ENCODE measurements at regions not wholly inside any gene's neighbourhood (a gene's known extent, or its start where the extent isn't known, plus 50 kb on each side); places are given as distances from the start of the nearest gene placed in this dataset.

DNA sequence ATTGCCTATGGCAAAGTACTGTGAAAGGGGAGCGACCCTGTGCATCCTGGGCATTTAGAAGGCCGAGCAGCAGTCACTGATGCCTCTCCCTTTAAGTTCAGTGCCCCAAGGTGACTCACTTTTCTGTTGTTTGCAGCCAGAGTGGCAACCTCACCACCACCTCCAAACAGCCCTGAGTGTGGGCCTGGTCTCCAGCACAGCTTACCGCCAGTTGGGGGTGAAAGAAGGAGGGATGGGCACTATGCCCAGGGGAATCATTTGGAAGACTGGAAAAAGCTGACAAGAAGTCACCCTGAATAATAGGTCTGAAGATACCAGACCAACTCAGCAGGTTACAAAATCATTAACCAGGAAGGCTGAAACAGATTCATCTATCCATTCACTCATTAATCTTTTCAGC is 571.8 kb downstream of the EPHB1 start:
- no peaks in the 10 kb centered on the region for H3K9me3 Mint-ChIP-seq
- no peaks in the 10 kb centered on the region for H3K36me3 Mint-ChIP-seq (ENCODE audit: insufficient read depth)
- no peak overlapping the region for H3K4me3 Mint-ChIP-seq
- no peaks in the 10 kb centered on the region for H3K27me3 Mint-ChIP-seq (ENCODE audit: low read depth)
- DNase-seq (no peak), ATAC-seq (no peak)
- no peaks in the 10 kb centered on the region for H3K4me1 Mint-ChIP-seq (ENCODE audit: low read depth)

DNA sequence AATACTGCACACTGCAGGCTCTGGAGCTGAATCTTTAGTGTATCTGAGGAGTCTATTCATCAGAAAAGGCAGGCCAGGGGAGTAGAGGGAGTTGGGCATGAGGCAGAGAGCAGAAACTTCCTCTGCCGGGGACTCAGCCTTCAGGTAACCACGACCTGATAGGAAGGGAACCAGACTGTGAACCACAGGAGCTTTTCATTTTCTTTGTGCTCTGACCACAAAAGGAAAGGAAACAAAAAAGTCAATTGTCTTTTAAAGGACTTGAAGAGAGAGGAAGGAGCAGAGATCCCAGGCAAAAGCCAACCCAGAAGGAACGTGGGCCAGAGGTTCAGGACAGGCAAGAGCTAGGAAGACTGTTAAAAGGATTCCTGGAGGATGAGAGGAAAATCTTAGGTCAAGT is 573.3 kb downstream of the EPHB1 start:
- Mint-ChIP-seq H3K4me3 (no peak overlapping the region), H3K36me3 (ENCODE audit: insufficient read depth) (no peaks in the 10 kb centered on the region), H3K4me1 (ENCODE audit: low read depth) (no peaks in the 10 kb centered on the region), H3K27me3 (ENCODE audit: low read depth) (no peaks in the 10 kb centered on the region), H3K9me3 (no peaks in the 10 kb centered on the region)
- DNase-seq (no peak), ATAC-seq (no peak)

DNA sequence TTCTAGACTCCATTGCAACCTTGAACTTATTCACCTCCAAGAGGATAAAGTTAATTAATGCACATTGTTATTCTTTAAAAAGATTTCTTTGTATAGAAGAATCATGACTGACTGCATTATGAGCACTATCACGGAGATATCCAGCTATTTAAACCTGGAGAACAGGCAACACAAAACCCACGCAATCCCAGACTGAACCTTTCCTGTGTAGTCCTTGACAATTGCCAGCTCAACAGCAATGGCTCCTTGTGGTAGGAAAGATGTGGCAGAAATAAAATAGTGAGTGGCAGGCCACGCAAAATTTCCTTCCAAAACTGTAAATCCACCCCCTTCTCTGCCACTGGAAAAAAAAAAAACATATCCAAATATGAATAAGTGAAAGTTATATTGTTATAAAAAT is 573.7 kb downstream of the EPHB1 start:
- no peaks in the 10 kb centered on the region for H3K36me3 Mint-ChIP-seq (ENCODE audit: insufficient read depth)
- no peaks in the 10 kb centered on the region for H3K9me3 Mint-ChIP-seq
- H3K4me1 Mint-ChIP-seq (ENCODE audit: low read depth): no peaks in the 10 kb centered on the region

DNA sequence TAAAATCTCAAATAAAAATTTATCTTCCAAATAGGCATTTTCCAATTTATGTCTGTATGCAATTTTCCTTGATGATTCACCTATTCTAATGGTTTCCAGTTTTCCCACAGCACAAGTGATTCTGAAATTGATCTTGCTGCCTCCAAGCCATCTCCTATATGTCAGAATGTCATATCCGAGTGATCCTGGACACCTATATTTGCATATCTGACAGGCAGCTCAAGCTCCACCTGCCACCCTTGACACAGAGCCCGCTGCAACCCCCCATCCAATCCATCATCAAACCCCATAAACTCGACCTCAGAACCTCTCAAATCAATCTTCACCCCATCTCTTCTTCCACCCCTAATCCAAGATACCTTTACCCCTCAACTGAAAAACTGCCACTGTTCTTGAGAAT is 579.5 kb downstream of the EPHB1 start:
- no peak for ATAC-seq
- no peaks in the 10 kb centered on the region for H3K27me3 Mint-ChIP-seq (ENCODE audit: low read depth)
- no peak overlapping the region for H3K4me3 Mint-ChIP-seq

More for the DNA sequence above, 573.7 kb downstream of the EPHB1 start:
- H3K4me3 Mint-ChIP-seq: no peak overlapping the region
- ATAC-seq: no peak
- DNase-seq: no peak
- H3K27me3 Mint-ChIP-seq (ENCODE audit: low read depth): no peaks in the 10 kb centered on the region

DNA sequence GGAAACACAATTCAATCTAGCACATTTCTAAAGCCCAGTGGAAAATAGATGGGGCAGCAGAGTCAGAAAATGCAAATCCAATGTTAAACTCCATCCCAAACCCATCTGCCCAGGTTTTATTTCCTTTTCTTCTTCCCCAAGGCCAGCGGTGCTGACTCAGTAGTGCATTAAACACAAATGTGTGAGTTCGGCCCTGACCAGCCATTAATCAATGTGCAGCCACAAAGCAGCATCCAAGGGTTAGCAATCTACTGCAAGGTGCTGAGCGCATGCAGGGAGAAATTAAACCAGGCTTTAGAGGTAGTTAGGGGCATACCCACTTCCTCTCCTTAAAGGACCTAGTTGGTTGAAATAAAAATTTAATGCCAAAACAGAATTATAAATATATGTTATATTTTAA is 583.3 kb upstream of the PPP2R3A start:
- no peaks in the 10 kb centered on the region for H3K4me1 Mint-ChIP-seq (ENCODE audit: low read depth)
- no peaks in the 10 kb centered on the region for H3K27me3 Mint-ChIP-seq (ENCODE audit: low read depth)
- no peaks in the 10 kb centered on the region for H3K9me3 Mint-ChIP-seq
- ATAC-seq: no peak
- no peaks in the 10 kb centered on the region for H3K36me3 Mint-ChIP-seq (ENCODE audit: insufficient read depth)
- DNase-seq: no peak
- H3K4me3 Mint-ChIP-seq: no peak overlapping the region

More for the DNA sequence above, 579.5 kb downstream of the EPHB1 start:
- no peak for DNase-seq
- H3K36me3 Mint-ChIP-seq (ENCODE audit: insufficient read depth): no peaks in the 10 kb centered on the region
- H3K4me1 Mint-ChIP-seq (ENCODE audit: low read depth): no peaks in the 10 kb centered on the region
- peaks cover 12% of the 10 kb centered on the region for H3K9me3 Mint-ChIP-seq

DNA sequence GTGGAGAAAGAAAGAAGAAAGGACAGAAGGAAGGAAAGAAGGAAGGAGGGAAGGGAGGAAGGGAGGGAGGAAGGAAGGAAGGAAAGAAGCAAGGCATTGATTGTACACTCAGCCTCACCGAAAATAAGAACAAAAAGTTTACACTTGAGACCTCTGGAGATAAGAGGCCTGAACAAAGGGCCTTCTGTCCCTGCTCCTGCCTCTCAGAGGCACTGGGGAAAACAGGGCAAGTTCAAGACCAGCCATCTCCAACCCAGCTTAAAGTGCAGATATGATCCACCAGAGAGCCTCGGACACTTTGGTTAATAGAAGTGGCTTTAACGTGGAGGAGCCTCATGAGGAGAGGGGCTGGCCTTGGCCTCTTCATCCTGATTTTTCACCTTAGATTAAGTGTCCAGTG is 582.9 kb upstream of the PPP2R3A start:
- DNase-seq (no peak), ATAC-seq (no peak)
- Mint-ChIP-seq H3K27me3 (ENCODE audit: low read depth) (no peaks in the 10 kb centered on the region), H3K4me3 (no peak overlapping the region), H3K4me1 (ENCODE audit: low read depth) (no peaks in the 10 kb centered on the region), H3K9me3 (no peaks in the 10 kb centered on the region), H3K36me3 (ENCODE audit: insufficient read depth) (no peaks in the 10 kb centered on the region)

DNA sequence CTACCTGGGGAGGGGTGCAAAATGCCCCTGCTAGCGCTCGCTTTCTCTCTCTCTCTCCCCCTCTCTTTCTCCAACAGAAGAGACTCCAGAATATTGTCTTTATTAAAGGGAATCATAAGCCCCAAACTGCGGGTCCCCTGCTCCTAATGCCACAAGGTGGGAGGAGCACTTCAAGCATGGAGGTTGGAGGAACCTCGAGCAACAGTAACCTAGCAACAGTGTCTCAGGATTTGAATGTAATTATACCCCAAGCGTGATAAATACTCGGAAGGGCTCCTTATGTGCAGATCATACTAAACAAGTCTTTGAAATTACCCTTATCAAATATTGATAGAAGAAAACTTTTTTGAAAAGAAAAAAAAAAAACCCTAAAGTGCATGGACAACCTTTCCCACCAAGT is 582.2 kb upstream of the PPP2R3A start:
- Mint-ChIP-seq H3K9me3 (no peaks in the 10 kb centered on the region), H3K36me3 (ENCODE audit: insufficient read depth) (no peaks in the 10 kb centered on the region), H3K27me3 (ENCODE audit: low read depth) (no peaks in the 10 kb centered on the region), H3K4me3 (no peak overlapping the region), H3K4me1 (ENCODE audit: low read depth) (no peaks in the 10 kb centered on the region)
- ATAC-seq: no peak
- DNase-seq: no peak

DNA sequence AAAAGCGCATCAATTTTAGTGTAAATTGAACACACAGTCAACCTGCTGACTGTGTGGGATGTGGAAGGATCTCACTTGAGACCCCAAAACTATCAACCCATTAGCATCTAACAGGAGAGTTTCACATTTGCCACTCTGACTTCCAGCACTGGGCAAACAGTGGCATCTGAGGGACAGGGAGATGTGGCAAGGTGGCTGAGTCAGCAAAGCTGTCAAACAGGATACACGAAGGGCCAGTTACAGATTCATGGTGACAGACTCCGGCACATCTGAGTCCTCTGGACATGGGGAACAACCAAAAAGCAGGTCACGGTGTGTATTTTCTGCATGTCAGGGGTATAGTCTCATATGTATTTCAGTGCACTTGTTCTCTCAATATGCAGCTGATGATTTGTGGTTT is 573.4 kb upstream of the PPP2R3A start:
- DNase-seq: no peak
- Mint-ChIP-seq H3K4me1 (ENCODE audit: low read depth) (no peaks in the 10 kb centered on the region), H3K27me3 (ENCODE audit: low read depth) (no peaks in the 10 kb centered on the region), H3K4me3 (no peak overlapping the region), H3K36me3 (ENCODE audit: insufficient read depth) (no peaks in the 10 kb centered on the region), H3K9me3 (peaks cover 26% of the 10 kb centered on the region)
- no peak for ATAC-seq

DNA sequence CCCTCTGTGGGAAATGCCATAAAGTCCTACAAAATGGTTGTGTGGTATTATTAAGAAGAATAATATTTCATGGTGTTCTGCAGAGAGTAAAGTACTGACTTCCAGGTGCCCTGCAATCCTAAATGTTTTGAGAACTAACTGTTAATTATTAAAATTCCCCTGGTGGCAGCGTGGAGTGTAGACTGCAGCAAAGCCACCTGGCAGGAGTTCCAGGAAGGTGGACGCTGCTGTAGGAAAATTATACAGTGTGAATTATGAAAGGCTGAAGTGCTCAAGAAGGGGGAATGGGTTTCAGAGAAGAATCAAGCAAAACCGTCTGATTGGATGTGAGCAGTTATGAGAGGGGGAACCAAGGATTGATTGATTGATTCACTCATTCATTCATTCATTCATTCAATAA is 572.4 kb upstream of the PPP2R3A start:
- Mint-ChIP-seq H3K36me3 (ENCODE audit: insufficient read depth) (no peaks in the 10 kb centered on the region), H3K9me3 (peaks cover 26% of the 10 kb centered on the region), H3K27me3 (ENCODE audit: low read depth) (no peaks in the 10 kb centered on the region), H3K4me1 (ENCODE audit: low read depth) (no peaks in the 10 kb centered on the region), H3K4me3 (no peak overlapping the region)
- ATAC-seq: no peak
- no peak for DNase-seq

DNA sequence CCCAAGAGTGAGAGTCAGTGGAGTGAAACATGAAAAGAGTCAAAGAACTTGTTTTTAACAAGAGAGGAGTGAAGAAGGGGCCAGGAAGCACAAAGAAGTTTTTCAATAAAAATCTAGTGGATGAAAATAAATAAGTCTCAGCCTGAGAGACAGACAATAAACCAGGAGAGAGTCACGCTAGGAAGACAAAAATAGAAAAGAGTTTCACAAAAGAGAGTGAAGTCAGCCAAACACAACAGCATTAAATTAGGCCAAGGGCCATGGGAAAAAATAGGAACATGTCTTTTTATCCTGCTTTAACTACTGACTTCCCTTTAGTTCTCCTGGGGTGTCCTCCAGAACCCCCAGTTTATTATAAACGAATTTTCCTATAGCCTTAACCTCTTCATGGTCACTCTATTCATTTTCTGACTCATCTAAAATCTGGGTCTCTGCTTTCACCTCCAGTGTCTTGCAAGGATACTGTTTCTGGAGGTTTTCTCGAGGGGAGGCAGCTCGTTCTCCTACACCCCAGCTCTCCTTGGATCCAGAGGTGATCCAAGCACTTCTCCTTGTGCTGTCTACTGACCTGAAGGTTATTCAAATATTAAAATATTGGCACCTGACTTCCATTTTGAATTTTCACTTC is 571.5 kb upstream of the PPP2R3A start:
- Mint-ChIP-seq H3K4me1 (ENCODE audit: low read depth) (no peaks in the 10 kb centered on the region), H3K27me3 (ENCODE audit: low read depth) (no peaks in the 10 kb centered on the region), H3K36me3 (ENCODE audit: insufficient read depth) (no peaks in the 10 kb centered on the region), H3K4me3 (no peak overlapping the region), H3K9me3 (peaks cover 26% of the 10 kb centered on the region)
- DNase-seq (no peak), ATAC-seq (no peak)

DNA sequence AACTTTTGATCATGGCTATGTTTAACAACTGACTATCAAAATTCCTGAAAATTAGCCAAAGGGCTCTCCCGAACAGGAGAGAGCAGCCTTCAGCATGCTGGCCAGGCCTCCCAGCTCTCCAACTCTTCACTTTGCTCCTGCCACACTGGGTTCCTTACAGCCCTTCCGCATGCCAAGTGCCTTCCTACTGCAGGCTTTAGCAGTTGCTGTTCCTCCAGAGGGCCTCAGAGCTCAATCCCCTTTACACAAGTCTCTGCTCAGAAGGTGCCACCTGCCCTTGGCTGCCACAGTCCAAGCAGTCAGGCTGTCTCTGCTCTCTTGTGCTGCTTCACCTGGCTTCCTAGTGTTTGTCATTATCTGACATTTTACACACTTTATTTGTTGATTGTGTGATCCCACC is 553.1 kb upstream of the PPP2R3A start:
- Mint-ChIP-seq H3K4me1 (ENCODE audit: low read depth) (no peaks in the 10 kb centered on the region), H3K27me3 (ENCODE audit: low read depth) (no peaks in the 10 kb centered on the region), H3K9me3 (no peaks in the 10 kb centered on the region), H3K36me3 (ENCODE audit: insufficient read depth) (no peaks in the 10 kb centered on the region), H3K4me3 (no peak overlapping the region)
- ATAC-seq (no peak), DNase-seq (no peak)

DNA sequence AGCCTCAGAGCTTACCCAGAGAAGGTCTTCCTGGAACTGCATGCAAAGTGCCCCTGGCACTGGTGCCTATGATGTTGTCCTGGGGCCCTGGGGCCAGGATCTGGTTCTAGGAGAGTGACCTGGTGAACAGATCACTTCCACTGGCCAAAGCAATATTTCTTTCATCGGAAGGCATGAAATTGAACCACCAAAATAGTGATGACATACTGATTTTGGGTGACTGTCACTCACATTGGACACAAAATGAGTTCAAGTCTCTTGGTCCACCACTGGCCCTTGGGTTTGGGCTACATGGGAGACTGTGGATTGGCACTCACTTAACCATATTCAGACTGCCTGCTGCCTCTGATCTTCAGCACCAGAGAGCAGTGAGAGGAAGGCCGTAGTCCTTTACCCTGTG is 549.3 kb upstream of the PPP2R3A start:
- H3K4me3 Mint-ChIP-seq: no peak overlapping the region
- no peak for ATAC-seq
- no peak for DNase-seq
- H3K27me3 Mint-ChIP-seq (ENCODE audit: low read depth): no peaks in the 10 kb centered on the region
- H3K36me3 Mint-ChIP-seq (ENCODE audit: insufficient read depth): no peaks in the 10 kb centered on the region
- no peaks in the 10 kb centered on the region for H3K9me3 Mint-ChIP-seq
- H3K4me1 Mint-ChIP-seq (ENCODE audit: low read depth): no peaks in the 10 kb centered on the region

DNA sequence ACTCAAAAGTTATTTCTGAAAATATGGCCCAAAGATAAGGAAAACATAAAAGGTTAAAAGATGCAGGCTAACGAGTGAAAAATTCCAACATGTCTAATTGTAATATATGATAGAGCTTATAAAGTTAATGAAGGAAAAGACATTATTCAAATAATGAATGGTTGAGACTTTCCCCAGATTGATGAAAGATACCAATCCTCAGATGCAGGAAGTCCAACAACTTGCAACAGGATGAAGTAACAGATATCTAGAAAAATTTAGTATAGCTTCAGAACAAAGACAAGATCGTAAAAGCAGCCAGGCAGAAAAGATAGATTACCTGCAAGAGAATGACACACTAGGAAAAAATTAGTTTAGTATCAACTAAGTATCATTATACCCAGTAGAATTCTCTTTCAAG is 546.4 kb upstream of the PPP2R3A start:
- no peaks in the 10 kb centered on the region for H3K4me1 Mint-ChIP-seq (ENCODE audit: low read depth)
- no peaks in the 10 kb centered on the region for H3K27me3 Mint-ChIP-seq (ENCODE audit: low read depth)
- DNase-seq (no peak), ATAC-seq (no peak)
- H3K4me3 Mint-ChIP-seq: no peak overlapping the region
- H3K9me3 Mint-ChIP-seq: no peaks in the 10 kb centered on the region
- no peaks in the 10 kb centered on the region for H3K36me3 Mint-ChIP-seq (ENCODE audit: insufficient read depth)

DNA sequence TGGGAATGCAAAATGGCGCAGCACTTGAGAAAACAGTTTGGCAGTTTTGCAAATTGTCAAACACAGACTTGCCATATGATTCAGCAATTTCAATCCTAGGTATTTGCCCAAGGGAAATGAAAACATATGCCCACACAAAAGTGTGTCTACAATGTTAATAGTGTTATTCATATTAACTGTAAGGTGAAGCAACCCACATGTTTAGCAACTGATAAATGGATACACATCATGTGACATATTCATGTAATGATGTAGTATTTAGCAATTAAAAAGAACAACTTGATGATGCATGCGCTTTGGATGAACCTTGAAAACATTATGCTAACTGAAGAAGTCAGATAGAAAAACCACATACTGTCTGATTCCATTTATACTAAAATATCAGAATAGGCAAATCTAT is 539.0 kb upstream of the PPP2R3A start:
- DNase-seq: no peak
- no peak for ATAC-seq
- Mint-ChIP-seq H3K4me1 (ENCODE audit: low read depth) (no peaks in the 10 kb centered on the region), H3K36me3 (ENCODE audit: insufficient read depth) (no peaks in the 10 kb centered on the region), H3K27me3 (ENCODE audit: low read depth) (no peaks in the 10 kb centered on the region), H3K4me3 (no peak overlapping the region), H3K9me3 (peaks cover 5% of the 10 kb centered on the region)

DNA sequence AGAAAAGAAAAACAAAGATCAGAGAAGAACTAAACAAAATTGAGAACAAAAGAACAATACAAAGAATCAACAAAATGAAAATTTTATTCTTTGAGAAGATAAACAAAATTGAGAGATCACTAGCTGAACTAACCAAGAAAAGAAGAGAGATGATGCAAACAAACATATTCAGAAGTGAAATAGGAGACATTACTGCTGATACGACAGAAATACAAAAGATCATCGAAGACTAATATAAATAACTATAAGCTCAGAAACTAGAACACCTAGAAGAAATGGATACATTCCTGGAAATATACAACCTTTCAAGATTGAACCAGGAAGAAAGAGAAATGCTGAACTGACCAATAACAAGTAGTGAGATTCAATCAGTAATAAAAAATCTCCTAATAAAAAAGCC is 533.1 kb upstream of the PPP2R3A start:
- no peak for ATAC-seq
- H3K27me3 Mint-ChIP-seq (ENCODE audit: low read depth): no peaks in the 10 kb centered on the region
- no peaks in the 10 kb centered on the region for H3K4me1 Mint-ChIP-seq (ENCODE audit: low read depth)
- peaks cover 4% of the 10 kb centered on the region for H3K9me3 Mint-ChIP-seq
- no peaks in the 10 kb centered on the region for H3K36me3 Mint-ChIP-seq (ENCODE audit: insufficient read depth)
- H3K4me3 Mint-ChIP-seq: no peak overlapping the region
- no peak for DNase-seq
